Breast epithelium (tissue), 3 donors: ENCODE measurements at regions not wholly inside any gene's neighbourhood (a gene's known extent, or its start where the extent isn't known, plus 50 kb on each side); places are given as distances from the start of the nearest gene placed in this dataset.

Source experiments
- CTCF ChIP-seq, 3 donors: fragments of 450-650 bp; IDR thresholded peaks; one replicate each; pipeline ENCODE4 v1.5.1; 2016 to 2017; ENCODE audit warnings: antibody characterized with exemption in 3 of 3, mild to moderate bottlenecking in 3 of 3, moderate library complexity in 3 of 3
- POLR2A ChIP-seq: fragments of 450-650 bp; IDR thresholded peaks from one replicate; pipeline ENCODE4 v1.6.1; 2016; ENCODE audit warnings: antibody characterized with exemption, mild to moderate bottlenecking, moderate library complexity
- POLR2AphosphoS5 ChIP-seq, 3 donors: sonication (generic); formaldehyde crosslinking; IDR thresholded peaks; one replicate each; pipeline ENCODE4 v1.6.1; 2017; ENCODE audit warnings: antibody characterized with exemption in 3 of 3

DNA sequence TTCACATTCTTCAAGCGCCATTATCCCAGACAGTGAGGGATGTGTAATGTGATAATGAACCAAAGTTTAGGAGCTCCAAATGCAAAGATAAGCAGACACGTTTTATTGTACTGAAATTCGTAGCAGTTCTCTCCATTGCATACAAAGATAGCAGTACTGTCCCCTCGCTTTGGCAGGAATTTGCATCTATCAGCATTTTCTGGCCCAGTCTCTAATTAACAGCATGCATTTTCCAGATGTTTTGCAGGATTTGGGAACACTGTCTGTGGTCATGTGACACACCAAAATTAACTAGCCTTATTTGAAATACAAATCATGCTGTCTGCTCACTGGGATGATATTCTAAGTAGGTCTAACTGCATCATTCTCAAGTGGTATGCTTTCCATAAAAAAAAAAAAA is 235.9 kb upstream of the TRPM3 start:
- TF ChIP-seq CTCF (IDR thresholded peaks at IDR 0.05) (no peak), POLR2A (no peak), POLR2AphosphoS5 (IDR thresholded peaks at IDR 0.05) (no peak)
